ENCODE measurements at regions not wholly inside any gene's neighbourhood (a gene's known extent, or its start where the extent isn't known, plus 50 kb on each side); places are given as distances from the start of the nearest gene placed in this dataset.

DNA sequence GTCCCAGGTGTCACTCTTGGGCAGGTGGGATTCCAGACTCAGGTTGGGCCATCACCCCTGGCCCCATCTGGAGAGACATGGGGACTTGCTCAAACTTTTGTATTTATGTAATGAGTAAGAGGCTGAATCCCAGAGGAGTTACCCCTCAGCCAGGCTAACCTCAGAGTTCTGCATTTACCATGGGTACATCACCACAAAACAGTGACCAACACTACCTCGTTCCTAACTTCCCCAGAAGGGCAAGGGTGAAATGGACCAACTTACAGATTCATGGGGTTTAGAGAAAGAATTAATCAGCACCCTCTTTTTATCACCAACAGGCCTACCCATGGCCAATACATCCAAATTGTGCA lies 259.9 kb upstream of the MARCKS start:
- no peak for DNase-seq

- DNase-seq = no peak
Measured at GRCh38 chr6:113598786-113599185, 258.4 kb upstream of the MARCKS start.

DNA sequence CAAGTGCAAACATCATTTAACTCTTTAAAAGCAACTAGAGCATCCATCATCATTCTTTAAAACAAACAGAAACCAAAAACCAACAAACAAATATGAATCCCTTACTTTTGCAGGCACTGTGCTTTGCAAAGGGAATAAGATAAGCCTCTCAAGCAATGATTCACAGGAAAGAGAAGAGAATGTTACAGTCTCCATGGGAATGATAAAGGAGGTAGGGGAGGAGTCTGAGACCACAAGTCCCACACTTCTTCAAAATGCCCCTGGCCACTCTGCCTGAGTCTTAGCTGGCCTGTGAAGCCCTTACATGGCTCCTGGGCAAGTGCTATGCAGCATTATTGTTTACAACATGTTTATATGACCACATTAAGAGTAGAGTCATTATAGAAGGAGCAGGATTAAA lies 257.7 kb upstream of the MARCKS start:
- no peak for DNase-seq

GRCh38 chr6:113600551-113601339 lies 256.4 kb upstream of the MARCKS start:
- DNase-seq = no peak

- no peak for DNase-seq
Measured at GRCh38 chr6:113607821-113608545, 249.2 kb upstream of the MARCKS start.

DNA sequence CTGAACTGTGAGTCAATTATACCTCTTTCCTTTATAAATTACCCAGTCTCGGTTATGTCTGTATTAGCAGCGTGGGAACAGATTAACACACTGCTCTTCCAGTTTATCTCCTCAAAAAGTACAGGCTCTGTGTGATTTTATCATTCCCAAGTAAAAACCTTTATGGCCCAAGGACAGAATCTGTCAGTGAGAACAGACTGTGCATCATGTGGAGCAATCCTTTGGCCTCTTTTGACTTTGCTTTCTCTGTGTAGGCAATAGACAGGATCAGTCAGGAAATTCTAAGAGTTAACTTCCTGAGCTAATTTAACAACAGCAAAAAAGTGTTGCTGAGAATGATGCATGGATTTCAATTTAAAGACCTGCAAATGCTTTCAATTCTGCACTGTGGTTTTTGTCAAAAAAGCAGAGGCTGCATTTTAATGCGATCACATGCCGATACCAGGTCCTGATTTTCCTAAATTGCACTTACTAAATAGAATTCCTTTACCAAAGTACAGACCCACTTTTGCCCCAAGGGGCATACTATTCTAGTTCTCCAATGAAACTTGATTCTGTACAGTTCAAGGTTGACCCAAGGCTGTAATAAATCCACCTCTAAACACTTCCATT lies 246.7 kb upstream of the MARCKS start:
- DNase-seq = no peak

GRCh38 chr6:113616701-113617274 lies 240.4 kb upstream of the MARCKS start:
- DNase-seq = no peak

DNA sequence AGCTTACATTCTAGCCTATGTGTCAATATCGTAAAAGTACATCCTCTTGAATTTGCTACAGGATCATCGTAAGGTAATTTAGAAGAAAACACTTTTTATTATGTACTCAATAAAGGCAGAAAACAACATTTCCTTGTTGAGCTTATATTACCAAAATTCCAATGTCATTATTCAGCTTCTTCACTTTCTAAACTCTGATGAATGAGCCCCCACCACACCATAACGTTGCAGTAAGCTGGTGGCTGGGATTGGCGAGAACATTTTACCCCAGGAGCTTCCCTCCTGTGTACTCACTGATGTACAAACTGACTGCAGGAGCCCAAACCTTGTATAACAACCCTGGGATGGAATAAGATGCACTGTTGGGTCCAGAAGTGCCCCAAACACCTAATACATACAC lies 238.1 kb upstream of the MARCKS start:
- DNase-seq = no peak

DNA sequence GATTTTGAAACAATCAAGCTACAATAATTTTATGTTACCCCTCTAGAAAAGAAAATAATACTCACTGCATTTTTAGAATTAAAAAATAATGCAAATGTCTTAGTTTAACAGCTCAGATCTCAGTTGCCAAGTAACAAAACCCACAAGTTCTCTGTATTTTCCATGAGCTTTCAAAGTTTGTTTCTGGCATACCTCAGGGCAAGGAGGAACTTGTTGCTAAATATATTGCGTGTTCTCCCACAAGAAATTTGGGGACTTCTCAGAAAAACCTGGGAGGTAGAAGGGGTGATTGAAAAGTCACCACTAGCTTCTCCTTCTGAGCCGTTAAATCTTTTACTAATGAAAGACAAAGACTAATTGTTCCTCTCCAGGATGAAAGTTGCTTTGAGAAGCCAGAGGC lies 236.8 kb upstream of the MARCKS start:
- peak; percentile 82 to 84 for DNase-seq

GRCh38 chr6:113622254-113622653 lies 234.9 kb upstream of the MARCKS start:
- DNase-seq = no peak

- no peak for DNase-seq
Measured at GRCh38 chr6:113623129-113623528, 234.0 kb upstream of the MARCKS start.

DNA sequence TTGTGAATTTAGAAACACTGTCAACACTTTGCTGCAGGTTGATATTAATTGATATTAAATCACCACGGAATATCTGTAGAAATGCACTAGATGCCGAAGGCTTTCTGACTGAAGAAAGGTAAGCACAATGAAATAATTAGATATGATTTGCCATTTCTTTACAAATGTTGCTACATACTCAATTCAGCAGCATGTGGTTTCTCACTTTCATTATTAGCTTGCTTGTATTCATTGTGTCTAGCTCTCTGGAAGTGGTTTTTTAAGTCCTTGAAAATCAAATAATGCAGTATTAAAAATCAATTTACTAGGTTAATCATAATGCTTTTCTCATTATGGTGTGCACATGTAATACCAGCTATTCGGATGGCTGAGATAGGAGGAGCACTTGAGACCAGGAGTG lies 231.3 kb upstream of the MARCKS start:
- DNase-seq = no peak

GRCh38 chr6:113626475-113626874 lies 230.7 kb upstream of the MARCKS start:
- no peak for DNase-seq

DNA sequence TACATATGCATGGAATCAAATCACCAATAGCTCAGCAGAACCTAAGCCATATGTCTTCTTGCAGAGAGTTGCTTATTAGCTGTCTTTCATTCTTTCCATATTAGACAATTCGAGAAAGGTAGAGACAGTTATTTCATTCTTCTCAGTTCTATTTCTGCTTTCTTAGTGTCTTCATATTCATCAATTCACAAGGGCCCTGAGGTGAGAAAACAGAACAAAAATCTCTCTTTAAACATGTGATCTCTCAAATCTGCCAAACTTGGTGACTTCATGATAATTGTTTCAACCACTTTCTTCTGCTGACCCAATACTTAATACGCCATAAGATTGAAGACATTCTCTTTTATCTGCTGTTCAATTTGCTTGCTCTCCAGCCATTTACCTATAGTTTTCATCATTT lies 229.7 kb upstream of the MARCKS start:
- DNase-seq = no peak

DNA sequence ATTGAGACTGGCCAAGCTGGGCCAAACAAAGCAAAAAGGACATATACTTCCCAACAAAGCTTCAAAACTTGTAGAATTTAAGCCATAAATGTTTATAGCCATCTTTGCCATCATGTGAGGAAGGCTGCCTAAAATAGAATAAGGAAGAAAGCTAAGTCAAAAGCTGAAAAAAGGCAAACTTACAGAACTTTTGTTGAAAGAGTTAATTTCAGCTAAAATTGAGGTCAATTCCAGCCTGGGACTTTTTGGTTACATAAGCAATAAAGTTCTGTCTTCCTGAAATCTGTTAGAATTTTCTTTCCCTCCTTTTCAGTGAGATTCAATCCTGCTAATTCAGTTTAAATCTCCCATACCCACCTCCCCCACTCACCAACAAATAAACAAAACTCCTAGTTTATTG lies 227.9 kb upstream of the MARCKS start:
- DNase-seq = no peak

- peak; percentile 49 to 66 for DNase-seq
Measured at GRCh38 chr6:113629975-113630737, 227.0 kb upstream of the MARCKS start.

GRCh38 chr6:113630738-113631535 lies 226.2 kb upstream of the MARCKS start:
- DNase-seq = peak; percentile 50 to 58

- no peak for DNase-seq
Measured at GRCh38 chr6:113631666-113632065, 225.5 kb upstream of the MARCKS start.

DNA sequence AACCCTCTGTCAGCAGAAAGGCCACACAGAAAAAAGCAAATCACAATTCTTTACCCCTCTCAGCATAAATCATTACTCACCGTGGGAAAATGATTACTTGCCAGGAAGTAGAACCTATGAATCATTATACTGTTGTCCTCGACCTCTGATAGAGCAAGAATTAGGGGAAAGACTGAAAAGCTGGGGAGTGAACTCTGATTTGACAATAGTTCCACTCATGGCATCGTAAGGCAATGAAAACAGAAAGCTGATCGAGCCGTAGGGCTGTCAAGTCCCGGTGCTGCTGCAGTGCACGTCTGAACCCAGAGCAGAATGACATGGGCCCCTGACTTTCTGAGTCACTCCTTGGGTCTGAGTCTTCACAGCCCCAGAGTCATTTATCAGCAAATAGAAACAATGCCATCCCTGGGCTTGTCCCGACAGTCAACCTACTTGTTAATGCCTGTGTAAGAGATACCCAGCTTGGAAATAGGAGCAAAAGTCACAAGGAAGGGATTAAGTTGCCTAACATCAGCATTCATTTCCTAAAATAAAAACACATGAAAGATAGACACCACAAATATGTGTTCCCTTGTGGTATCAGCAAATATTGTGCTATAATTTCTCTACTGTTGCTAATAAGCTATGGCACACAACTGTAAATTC lies 224.8 kb upstream of the MARCKS start:
- DNase-seq = no peak

DNA sequence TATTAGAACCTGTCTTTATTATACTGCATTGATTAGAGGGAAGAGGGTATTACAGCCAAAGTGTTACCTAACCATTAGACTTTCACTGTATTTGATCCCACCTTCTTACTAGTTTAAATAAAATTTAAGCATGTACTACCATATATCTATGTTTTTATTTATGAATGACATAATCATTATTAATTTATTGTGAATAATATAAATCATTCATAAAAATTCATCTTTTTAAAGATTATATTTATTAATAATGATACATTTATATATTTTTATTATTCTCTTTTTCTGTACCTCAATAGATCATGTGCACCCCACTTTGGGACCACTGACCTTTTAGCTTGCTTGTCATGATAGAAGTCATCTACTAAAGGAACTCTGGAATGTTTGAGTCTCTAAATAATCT lies 223.5 kb upstream of the MARCKS start:
- DNase-seq = no peak

DNA sequence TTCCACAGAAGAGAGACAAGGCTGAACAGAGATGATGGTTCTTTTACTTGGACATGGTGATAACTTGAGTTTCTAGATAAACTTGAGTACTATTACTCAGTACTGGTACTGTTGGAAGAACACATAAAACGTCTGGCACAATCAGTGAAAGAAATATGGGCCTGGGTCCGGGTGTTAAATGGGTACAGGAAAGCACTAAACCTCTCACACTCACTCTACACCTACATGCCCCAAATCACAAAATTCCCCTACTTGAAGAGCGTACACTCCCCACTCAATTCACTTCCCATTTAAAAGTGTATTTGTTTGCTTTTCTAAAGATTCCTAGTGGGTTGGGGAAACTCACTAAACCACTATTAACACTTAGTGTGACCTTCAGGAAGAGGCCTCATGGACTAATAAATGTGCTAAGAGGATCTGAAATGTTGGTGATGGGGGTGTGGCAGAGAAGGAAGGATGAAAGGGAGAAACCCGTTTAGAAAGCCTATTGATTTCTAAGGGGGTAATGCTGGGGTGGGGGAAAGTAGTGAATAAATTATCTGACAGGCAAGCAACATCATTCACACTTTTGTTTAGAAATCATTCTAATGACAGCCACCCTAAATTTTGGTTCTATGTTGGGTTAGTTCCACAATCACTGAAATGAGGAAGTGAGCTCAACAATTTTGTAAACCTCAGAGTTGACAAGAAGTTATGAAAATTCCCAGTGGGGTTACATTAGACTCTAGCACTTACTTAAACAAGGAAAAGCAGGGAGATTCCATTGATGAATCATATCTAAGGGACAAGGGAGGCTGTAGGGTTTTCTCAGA lies 222.6 kb upstream of the MARCKS start:
- DNase-seq = peak; percentile 90 to 91

All from AML-193 (cell line).